B cell (primary cell): ENCODE measurements at regions not wholly inside any gene's neighbourhood (a gene's known extent, or its start where the extent isn't known, plus 50 kb on each side); places are given as distances from the start of the nearest gene placed in this dataset.

Experiments
- ATAC-seq: fragments of 200-7000 bp; cut with Tn5 transposase; one replicate; pipeline ENCODE4 v1.10.0; 2021; ENCODE audit warnings: low read depth, mild to moderate bottlenecking, moderate number of reproducible peaks, moderate library complexity
- CTCF ChIA-PET: fragments of 350-600 bp; sonication (Branson Sonifier 250); formaldehyde crosslinking; loops from one replicate; lab custom pipeline; 2021; ENCODE audit warnings: antibody characterized with exemption, inconsistent platforms; lab: Charles Lee
- POLR2A ChIA-PET: fragments of 350-600 bp; sonication (Branson Sonifier 250); formaldehyde crosslinking; loops from one replicate; lab custom pipeline; 2021; ENCODE audit warnings: antibody characterized with exemption; lab: Charles Lee
- DNase-seq: peaks from one replicate; pipeline ENCODE4 v3.0.0; 2013
- H2AFZ ChIP-seq: 2 replicates; pipeline ENCODE4 v1.6.1; 2012; ENCODE audit warnings: mild to moderate bottlenecking, low read depth, low read length; ENCODE audit not compliant: insufficient read depth, poor library complexity, severe bottlenecking
- H3K27ac ChIP-seq, 2 donors: 1 replicate in 1 of 2; 2 replicates in 1 of 2; pipeline ENCODE4 v1.5.1; 2012 to 2013; ENCODE audit warnings: low read length in 2 of 2, mild to moderate bottlenecking in 2 of 2, moderate library complexity in 1 of 2
- H3K27me3 ChIP-seq, 4 experiments: fragments of 200-600 bp in 1 of 4; sonication (generic) in 1 of 4; replicated peaks in 1 of 4; 1 replicate in 2 of 4; 2 replicates in 2 of 4; pipeline versions ENCODE4 v1.6.1 to v1.7.0; 2013 to 2016; ENCODE audit warnings: low read length in 3 of 4, mild to moderate bottlenecking in 2 of 4, mixed read lengths in 1 of 4, moderate library complexity in 1 of 4; ENCODE audit not compliant: insufficient read depth in 4 of 4, control insufficient read depth in 3 of 4; ENCODE audit errors: control extremely low read depth in 1 of 4
- H3K36me3 ChIP-seq, 2 experiments: replicated peaks in 1 of 2; 1 replicate in 1 of 2; 2 replicates in 1 of 2; pipeline versions ENCODE4 v1.6.1 to v1.7.1; 2013; ENCODE audit warnings: low read length in 1 of 2; ENCODE audit not compliant: insufficient read depth in 2 of 2, control insufficient read depth in 1 of 2; ENCODE audit errors: control extremely low read depth in 1 of 2, extremely low read depth in 1 of 2
- H3K4me1 ChIP-seq, 2 donors: fragments of 200-600 bp in 1 of 2; sonication (generic) in 1 of 2; 1 replicate in 1 of 2; 2 replicates in 1 of 2; pipeline versions ENCODE4 v1.5.1 to v1.6.1; 2013 to 2017; ENCODE audit warnings: low read length in 2 of 2; ENCODE audit not compliant: control insufficient read depth in 2 of 2, insufficient read depth in 2 of 2
- H3K4me2 ChIP-seq: replicated peaks from 2 replicates; pipeline ENCODE3; 2012; ENCODE audit warnings: mild to moderate bottlenecking, low read depth, low read length; ENCODE audit not compliant: poor library complexity, severe bottlenecking
- H3K4me3 ChIP-seq, 5 experiments: fragments of 200-600 bp in 1 of 5; sonication (generic) in 1 of 5; 1 replicate in 3 of 5; 2 replicates in 2 of 5; pipeline versions ENCODE4 v1.5.1 to v1.7.0; 2011 to 2016; ENCODE audit warnings: low read length in 4 of 5, mild to moderate bottlenecking in 4 of 5, low read depth in 2 of 5, control low read depth in 1 of 5, moderate library complexity in 1 of 5; ENCODE audit not compliant: insufficient read depth in 1 of 5; ENCODE audit errors: control extremely low read depth in 1 of 5, extremely low read depth in 1 of 5
- H3K79me2 ChIP-seq: fragments of 200-600 bp; sonication (generic); one replicate; pipeline ENCODE4 v1.6.0; 2016; ENCODE audit warnings: low read length; ENCODE audit not compliant: control insufficient read depth, insufficient read depth
- H3K9ac ChIP-seq: fragments of 200-600 bp; sonication (generic); 2 replicates; pipeline ENCODE4 v1.6.1; 2017; ENCODE audit warnings: mild to moderate bottlenecking, low read length, moderate library complexity
- H3K9me3 ChIP-seq, 3 donors: one replicate each; pipeline versions ENCODE4 v1.6.1 to v1.7.1; 2013; ENCODE audit warnings: low read length in 2 of 3; ENCODE audit not compliant: control insufficient read depth in 2 of 3, insufficient read depth in 1 of 3; ENCODE audit errors: control extremely low read depth in 1 of 3
- H4K20me1 ChIP-seq: 2 replicates; pipeline ENCODE4 v1.6.0; 2012; ENCODE audit warnings: mild to moderate bottlenecking, low read length; ENCODE audit not compliant: insufficient read depth, control insufficient read depth, poor library complexity, severe bottlenecking
- H3K27ac Mint-ChIP-seq: one replicate; pipeline ENCODE4 v1.8.0; 2021; ENCODE audit warnings: mixed read lengths
- H3K27me3 Mint-ChIP-seq: one replicate; pipeline ENCODE4 v1.8.0; 2021; ENCODE audit warnings: mixed read lengths
- H3K4me1 Mint-ChIP-seq: one replicate; pipeline ENCODE4 v1.8.0; 2021; ENCODE audit warnings: mixed read lengths
- H3K4me3 Mint-ChIP-seq: one replicate; pipeline ENCODE4 v1.8.0; 2021; ENCODE audit warnings: mixed read lengths
- H3K9me3 Mint-ChIP-seq: one replicate; pipeline ENCODE4 v1.8.0; 2022; ENCODE audit warnings: mixed read lengths; ENCODE audit not compliant: insufficient read depth
- EZH2 ChIP-seq: IDR thresholded peaks from 2 replicates; pipeline ENCODE4 v1.6.1; 2012; ENCODE audit warnings: borderline replicate concordance, low read depth, mild to moderate bottlenecking, moderate library complexity, low read length; ENCODE audit not compliant: insufficient read depth, poor library complexity, severe bottlenecking
- WGBS: methylation state at CpG from one replicate; pipeline ENCODE4 v1.1.5; 2013; ENCODE audit warnings: missing lambda C conversion rate; ENCODE audit not compliant: insufficient coverage; 5-methylcytosine and 5-hydroxymethylcytosine counted together
- intact Hi-C: fragments of 100-400 bp; cut with micrococcal nuclease; formaldehyde crosslinking; loops from one replicate; pipeline ENCODE4 v1.10.0; 2022
- TF ChIP-seq, protein P1 (sequence below): fragments of 200-600 bp; IDR thresholded peaks from one replicate; pipeline ENCODE4 v1.8.0; 2022; ENCODE audit warnings: antibody characterized with exemption, mild to moderate bottlenecking

- no peaks in the 10 kb centered on the region for H3K9me3 ChIP-seq
- 64% methylated on average over 3 of the region's 4 CpGs for WGBS
- ChIA-PET CTCF (no interaction called here), POLR2A (no interaction called here)
- H3K27ac ChIP-seq: no peak overlapping the region
- Mint-ChIP-seq H3K27ac (no peak overlapping the region), H3K4me3 (no peak overlapping the region), H3K27me3 (peaks cover 4% of the 10 kb centered on the region), H3K9me3 (no peaks in the 10 kb centered on the region), H3K4me1 (no peaks in the 10 kb centered on the region)
- H3K4me2 ChIP-seq: no peak overlapping the region
- no peak overlapping the region for H2AFZ ChIP-seq
- no peaks in the 10 kb centered on the region for H3K79me2 ChIP-seq
- H3K4me3 ChIP-seq: no peak overlapping the region
- no peaks in the 10 kb centered on the region for H3K4me1 ChIP-seq
- no peaks in the 10 kb centered on the region for H3K36me3 ChIP-seq
- DNase-seq: no peak
- no peak for ATAC-seq
- no peaks in the 10 kb centered on the region for H4K20me1 ChIP-seq
- TF ChIP-seq, protein P1, sequence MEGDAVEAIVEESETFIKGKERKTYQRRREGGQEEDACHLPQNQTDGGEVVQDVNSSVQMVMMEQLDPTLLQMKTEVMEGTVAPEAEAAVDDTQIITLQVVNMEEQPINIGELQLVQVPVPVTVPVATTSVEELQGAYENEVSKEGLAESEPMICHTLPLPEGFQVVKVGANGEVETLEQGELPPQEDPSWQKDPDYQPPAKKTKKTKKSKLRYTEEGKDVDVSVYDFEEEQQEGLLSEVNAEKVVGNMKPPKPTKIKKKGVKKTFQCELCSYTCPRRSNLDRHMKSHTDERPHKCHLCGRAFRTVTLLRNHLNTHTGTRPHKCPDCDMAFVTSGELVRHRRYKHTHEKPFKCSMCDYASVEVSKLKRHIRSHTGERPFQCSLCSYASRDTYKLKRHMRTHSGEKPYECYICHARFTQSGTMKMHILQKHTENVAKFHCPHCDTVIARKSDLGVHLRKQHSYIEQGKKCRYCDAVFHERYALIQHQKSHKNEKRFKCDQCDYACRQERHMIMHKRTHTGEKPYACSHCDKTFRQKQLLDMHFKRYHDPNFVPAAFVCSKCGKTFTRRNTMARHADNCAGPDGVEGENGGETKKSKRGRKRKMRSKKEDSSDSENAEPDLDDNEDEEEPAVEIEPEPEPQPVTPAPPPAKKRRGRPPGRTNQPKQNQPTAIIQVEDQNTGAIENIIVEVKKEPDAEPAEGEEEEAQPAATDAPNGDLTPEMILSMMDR: no peak
- TF ChIP-seq EZH2: no peak
- no peaks in the 10 kb centered on the region for H3K27me3 ChIP-seq
- intact Hi-C loops: no loop called here
- no peak overlapping the region for H3K9ac ChIP-seq
These were observed 685.8 kb upstream of the CCDC54 start for GRCh38 chr3:106691476-106691875.

- WGBS: 100% methylated on average over 2 of the region's 3 CpGs
- ATAC-seq: no peak
These were observed 684.6 kb upstream of the CCDC54 start for GRCh38 chr3:106692624-106693023.

More at GRCh38 chr3:106692624-106693023, 684.6 kb upstream of the CCDC54 start:
- Mint-ChIP-seq H3K27me3 (peaks cover 4% of the 10 kb centered on the region), H3K9me3 (no peaks in the 10 kb centered on the region), H3K4me1 (no peaks in the 10 kb centered on the region), H3K4me3 (no peak overlapping the region), H3K27ac (no peak overlapping the region)
- Histone ChIP-seq H3K4me3 (no peak overlapping the region), H4K20me1 (no peaks in the 10 kb centered on the region), H3K9me3 (no peaks in the 10 kb centered on the region), H2AFZ (no peak overlapping the region), H3K36me3 (no peaks in the 10 kb centered on the region), H3K27ac (no peak overlapping the region), H3K79me2 (no peaks in the 10 kb centered on the region), H3K9ac (no peak overlapping the region), H3K27me3 (no peaks in the 10 kb centered on the region), H3K4me2 (no peak overlapping the region), H3K4me1 (no peaks in the 10 kb centered on the region)
- ChIA-PET POLR2A (no interaction called here), CTCF (no interaction called here)
- DNase-seq: no peak
- TF ChIP-seq EZH2: no peak
- TF ChIP-seq, protein P1: no peak
- intact Hi-C loops: no loop called here
